PC-9 (cell line): ENCODE measurements at regions not wholly inside any gene's neighbourhood (a gene's known extent, or its start where the extent isn't known, plus 50 kb on each side); places are given as distances from the start of the nearest gene placed in this dataset.

Experiments
- EZH2 ChIP-seq: fragments of 200-600 bp; sonication (generic); IDR thresholded peaks from 2 replicates; pipeline ENCODE4 v1.8.0; 2017; ENCODE audit warnings: antibody characterized with exemption, low read depth
- TF ChIP-seq, protein P1 (sequence below): fragments of 200-600 bp; sonication (generic); conservative IDR thresholded peaks from 2 replicates; pipeline ENCODE4 v1.6.1; 2017; ENCODE audit warnings: mixed run types, antibody characterized with exemption, mild to moderate bottlenecking, moderate library complexity

DNA sequence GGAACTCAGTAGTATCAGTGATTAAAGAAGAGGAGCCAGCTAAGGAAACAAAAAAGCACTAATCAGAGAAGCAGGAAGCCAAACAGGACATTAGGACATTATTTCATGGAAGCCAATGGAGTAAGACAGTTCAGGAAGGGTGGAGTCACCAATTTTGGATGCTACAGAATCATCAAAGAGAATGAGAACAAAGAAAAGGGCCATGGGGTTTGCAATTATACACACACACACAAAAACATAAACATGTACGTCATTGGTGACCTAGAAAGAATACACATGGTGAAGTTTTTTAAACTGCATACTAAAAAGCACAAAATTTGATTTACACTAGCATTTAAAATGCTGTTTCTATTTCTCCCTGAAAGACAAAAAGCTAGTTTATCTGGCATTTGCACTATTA lies 96.8 kb upstream of the MRPS30 start:
- TF ChIP-seq, protein P1, sequence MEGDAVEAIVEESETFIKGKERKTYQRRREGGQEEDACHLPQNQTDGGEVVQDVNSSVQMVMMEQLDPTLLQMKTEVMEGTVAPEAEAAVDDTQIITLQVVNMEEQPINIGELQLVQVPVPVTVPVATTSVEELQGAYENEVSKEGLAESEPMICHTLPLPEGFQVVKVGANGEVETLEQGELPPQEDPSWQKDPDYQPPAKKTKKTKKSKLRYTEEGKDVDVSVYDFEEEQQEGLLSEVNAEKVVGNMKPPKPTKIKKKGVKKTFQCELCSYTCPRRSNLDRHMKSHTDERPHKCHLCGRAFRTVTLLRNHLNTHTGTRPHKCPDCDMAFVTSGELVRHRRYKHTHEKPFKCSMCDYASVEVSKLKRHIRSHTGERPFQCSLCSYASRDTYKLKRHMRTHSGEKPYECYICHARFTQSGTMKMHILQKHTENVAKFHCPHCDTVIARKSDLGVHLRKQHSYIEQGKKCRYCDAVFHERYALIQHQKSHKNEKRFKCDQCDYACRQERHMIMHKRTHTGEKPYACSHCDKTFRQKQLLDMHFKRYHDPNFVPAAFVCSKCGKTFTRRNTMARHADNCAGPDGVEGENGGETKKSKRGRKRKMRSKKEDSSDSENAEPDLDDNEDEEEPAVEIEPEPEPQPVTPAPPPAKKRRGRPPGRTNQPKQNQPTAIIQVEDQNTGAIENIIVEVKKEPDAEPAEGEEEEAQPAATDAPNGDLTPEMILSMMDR, result no peak
- no peak for TF ChIP-seq EZH2
